Esophagus squamous epithelium (tissue), 4 donors: ENCODE measurements at regions not wholly inside any gene's neighbourhood (a gene's known extent, or its start where the extent isn't known, plus 50 kb on each side); places are given as distances from the start of the nearest gene placed in this dataset.

Source experiments
- CTCF ChIP-seq, 6 experiments: fragments of 450-650 bp in 4 of 6; fragments of 200-600 bp in 2 of 6; sonication (generic) in 2 of 6; IDR thresholded peaks; one replicate each; pipeline ENCODE4 v1.5.1; 2016 to 2019; ENCODE audit warnings: antibody characterized with exemption in 6 of 6, mild to moderate bottlenecking in 4 of 6, moderate library complexity in 4 of 6
- POLR2A ChIP-seq, 4 donors: fragments of 450-650 bp; IDR thresholded peaks; one replicate each; pipeline ENCODE4 v1.6.1; 2017; ENCODE audit warnings: antibody characterized with exemption in 4 of 4, mild to moderate bottlenecking in 4 of 4, moderate library complexity in 3 of 4

- TF ChIP-seq CTCF (IDR thresholded peaks at IDR 0.05), result no peak
- TF ChIP-seq POLR2A (IDR thresholded peaks at IDR 0.05), result no peak
Measured at GRCh38 chr6:121663292-121663810, 227.9 kb downstream of the GJA1 start.
